ENCODE measurements at regions not wholly inside any gene's neighbourhood (a gene's known extent, or its start where the extent isn't known, plus 50 kb on each side); places are given as distances from the start of the nearest gene placed in this dataset.

GRCh38 chr13:62704875-62705274 is 1289.2 kb upstream of the PCDH20 start:
- DNase-seq (ENCODE audit: low read depth) = no peak
- in situ Hi-C loops (cut with HindIII; ENCODE audit: low sequenced_read_pairs) = no loop called here
- no peak for TF ChIP-seq CTCF (IDR thresholded peaks at IDR 0.05; ENCODE audit: low read depth, low read length, missing control alignments)
- no peak overlapping the region for H3K4me3 ChIP-seq (ENCODE audit: low read depth, low read length)

- DNase-seq (ENCODE audit: low read depth) = no peak
- H3K4me3 ChIP-seq (ENCODE audit: low read depth, low read length) = no peak overlapping the region
- no peak for TF ChIP-seq CTCF (IDR thresholded peaks at IDR 0.05; ENCODE audit: low read depth, low read length, missing control alignments)
- in situ Hi-C loops (cut with HindIII; ENCODE audit: low sequenced_read_pairs) = no loop called here
Measured at GRCh38 chr13:62702502-62702901, 1286.9 kb upstream of the PCDH20 start.

GRCh38 chr13:62697701-62698100 is 1282.1 kb upstream of the PCDH20 start:
- TF ChIP-seq CTCF (IDR thresholded peaks at IDR 0.05; ENCODE audit: low read depth, low read length, missing control alignments) = no peak
- DNase-seq (ENCODE audit: low read depth) = no peak
- no peak overlapping the region for H3K4me3 ChIP-seq (ENCODE audit: low read depth, low read length)
- in situ Hi-C loops (cut with HindIII; ENCODE audit: low sequenced_read_pairs) = no loop called here

GRCh38 chr13:62696490-62696889 is 1280.8 kb upstream of the PCDH20 start:
- in situ Hi-C loops (cut with HindIII; ENCODE audit: low sequenced_read_pairs) = no loop called here
- no peak overlapping the region for H3K4me3 ChIP-seq (ENCODE audit: low read depth, low read length)
- no peak for TF ChIP-seq CTCF (IDR thresholded peaks at IDR 0.05; ENCODE audit: low read depth, low read length, missing control alignments)
- DNase-seq (ENCODE audit: low read depth) = no peak

GRCh38 chr13:62687732-62688131 is 1272.1 kb upstream of the PCDH20 start:
- no peak for DNase-seq (ENCODE audit: low read depth)
- no peak for TF ChIP-seq CTCF (IDR thresholded peaks at IDR 0.05; ENCODE audit: low read depth, low read length, missing control alignments)
- H3K4me3 ChIP-seq (ENCODE audit: low read depth, low read length) = no peak overlapping the region
- in situ Hi-C loops (cut with HindIII; ENCODE audit: low sequenced_read_pairs) = no loop called here

GRCh38 chr13:62684359-62684758 is 1268.7 kb upstream of the PCDH20 start:
- no peak overlapping the region for H3K4me3 ChIP-seq (ENCODE audit: low read depth, low read length)
- in situ Hi-C loops (cut with HindIII; ENCODE audit: low sequenced_read_pairs) = no loop called here
- DNase-seq (ENCODE audit: low read depth) = no peak
- TF ChIP-seq CTCF (IDR thresholded peaks at IDR 0.05; ENCODE audit: low read depth, low read length, missing control alignments) = no peak

- DNase-seq (ENCODE audit: low read depth) = no peak
- no peak for TF ChIP-seq CTCF (IDR thresholded peaks at IDR 0.05; ENCODE audit: low read depth, low read length, missing control alignments)
- H3K4me3 ChIP-seq (ENCODE audit: low read depth, low read length) = no peak overlapping the region
- in situ Hi-C loops (cut with HindIII; ENCODE audit: low sequenced_read_pairs) = no loop called here
Measured at GRCh38 chr13:62682788-62683187, 1267.1 kb upstream of the PCDH20 start.
